ENCODE measurements at regions not wholly inside any gene's neighbourhood (a gene's known extent, or its start where the extent isn't known, plus 50 kb on each side); places are given as distances from the start of the nearest gene placed in this dataset.
"Not testable (repeated sequence)": the region's sequence is repeated elsewhere in the genome, so short reads cannot be mapped to it uniquely, and the experiment has no call there.

DNA sequence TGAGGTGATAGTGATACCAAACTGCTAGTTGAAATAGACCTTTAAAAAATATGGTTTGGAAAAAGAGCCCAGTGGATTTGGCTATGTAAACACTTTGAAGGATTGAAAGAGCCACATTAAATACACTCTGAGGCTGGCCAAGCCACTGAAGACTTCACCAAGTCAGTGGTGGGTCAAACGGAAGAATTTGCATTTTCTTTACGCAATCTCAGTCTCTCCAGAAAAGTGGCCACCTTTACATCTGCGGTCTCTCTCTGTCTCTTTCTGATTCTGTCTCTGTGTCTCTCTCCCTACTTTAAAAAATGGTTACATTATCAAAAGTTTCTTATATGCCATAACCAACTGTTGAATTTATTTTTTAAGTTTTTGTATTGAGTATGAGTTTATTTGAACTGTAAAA lies 651.2 kb upstream of the PITX2 start:
- ATAC-seq: no peak
- DNase-seq: no peak

DNA sequence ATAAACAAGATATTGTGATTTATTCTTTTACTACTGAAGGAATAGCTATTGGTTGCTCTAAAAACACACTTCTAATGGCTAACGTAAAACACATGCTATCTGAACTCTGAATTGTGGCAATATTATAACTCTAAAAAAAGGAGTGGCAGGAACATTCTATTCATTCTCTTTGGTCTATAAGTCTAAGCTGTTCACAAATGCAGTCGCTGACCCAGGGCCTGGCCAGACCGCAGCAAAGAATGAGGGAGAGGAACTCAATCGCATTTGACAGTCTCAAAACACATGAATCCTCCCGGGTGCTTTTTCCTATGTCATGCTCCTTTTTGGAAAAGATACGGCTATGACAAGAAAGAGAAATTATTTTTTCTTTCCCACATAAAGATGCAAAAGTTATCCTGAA lies 651.6 kb upstream of the PITX2 start:
- DNase-seq (no peak), ATAC-seq (no peak)

DNA sequence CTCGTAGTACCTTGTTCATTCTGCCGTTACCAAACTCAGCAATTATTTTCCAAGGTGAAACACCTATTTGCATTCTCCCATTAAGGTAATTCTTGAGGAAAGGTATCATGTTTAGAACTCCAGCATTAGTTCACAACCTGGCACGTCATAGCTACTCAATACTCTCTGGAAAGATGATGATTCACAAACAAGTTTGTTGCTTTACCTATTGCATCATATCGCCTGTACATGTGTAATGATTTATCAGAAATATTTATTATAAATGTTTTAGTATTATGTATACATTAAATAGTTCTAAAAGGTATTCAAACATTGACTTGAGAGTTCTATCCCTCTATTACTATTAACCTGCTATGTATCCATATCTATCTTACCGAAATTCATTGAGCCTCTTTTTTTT lies 658.3 kb upstream of the PITX2 start:
- no peak for ATAC-seq

DNA sequence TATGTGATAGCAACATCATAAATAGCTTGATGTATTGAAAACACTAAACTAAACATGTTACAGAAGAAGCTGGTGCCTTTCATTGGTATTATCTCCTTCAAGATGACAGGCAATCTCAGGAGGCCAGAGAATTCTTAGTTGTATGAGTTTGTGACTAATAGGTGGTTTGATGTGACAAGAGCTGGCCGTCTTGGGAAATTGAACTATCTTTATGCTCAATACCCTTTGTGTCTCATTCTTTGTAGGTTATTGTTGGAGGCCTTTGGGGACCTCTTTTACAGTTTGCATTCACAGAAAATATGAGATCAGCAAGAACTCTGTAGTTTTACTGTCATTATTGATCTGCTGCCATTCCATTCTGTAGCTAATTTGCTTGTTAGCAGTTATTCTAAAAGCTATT lies 659.2 kb upstream of the PITX2 start:
- ATAC-seq: no peak
- DNase-seq: no peak

More for the DNA sequence above, 658.3 kb upstream of the PITX2 start:
- no peak for DNase-seq

DNA sequence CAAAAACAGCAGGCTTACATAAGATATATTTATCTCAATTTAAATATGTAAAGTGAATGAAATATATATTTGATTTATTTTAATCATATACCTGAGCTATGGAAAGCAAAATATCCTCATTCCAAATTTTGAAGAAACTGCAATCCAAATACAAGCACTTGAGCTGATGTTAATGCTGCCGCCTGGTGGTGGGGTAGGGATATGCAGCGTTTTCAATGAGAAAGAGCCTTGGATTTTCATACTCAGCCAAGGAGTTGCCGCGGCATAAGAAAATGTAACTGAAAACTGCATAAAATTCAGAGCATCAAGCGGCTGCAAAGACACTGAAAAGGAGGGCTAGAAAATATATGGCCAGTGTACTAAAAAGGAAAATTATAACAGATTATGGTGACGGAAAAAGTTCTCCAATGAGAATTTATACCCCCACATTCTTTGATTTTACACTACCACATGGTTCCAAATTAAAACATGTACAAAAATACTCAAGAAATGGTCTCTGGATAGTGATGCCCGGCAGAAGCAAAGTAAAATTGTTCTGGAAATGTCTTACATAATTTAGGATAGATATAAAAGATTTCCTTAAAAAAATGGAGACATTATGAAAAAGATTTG lies 660.3 kb upstream of the PITX2 start:
- ATAC-seq (no peak), DNase-seq (peak; percentile 54)

DNA sequence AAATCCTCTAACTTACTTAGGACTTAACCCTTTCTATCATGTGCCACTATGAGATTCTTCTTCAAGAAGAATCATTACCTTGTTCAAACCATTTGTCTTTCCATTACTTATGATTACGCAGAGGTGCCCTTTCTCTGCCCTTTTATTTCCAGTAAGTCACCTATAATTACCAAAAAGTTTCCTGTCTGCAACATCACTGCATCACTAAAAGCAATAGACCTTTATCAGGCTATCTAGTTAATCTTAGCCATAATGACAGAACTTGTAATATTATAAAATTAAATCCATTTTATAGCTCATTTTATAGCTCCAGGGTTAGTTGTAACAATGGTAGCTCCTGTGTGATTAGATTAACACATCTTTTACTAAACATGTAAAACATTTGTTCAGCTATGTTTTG lies 673.6 kb upstream of the PITX2 start:
- no peak for ATAC-seq
- DNase-seq: no peak

DNA sequence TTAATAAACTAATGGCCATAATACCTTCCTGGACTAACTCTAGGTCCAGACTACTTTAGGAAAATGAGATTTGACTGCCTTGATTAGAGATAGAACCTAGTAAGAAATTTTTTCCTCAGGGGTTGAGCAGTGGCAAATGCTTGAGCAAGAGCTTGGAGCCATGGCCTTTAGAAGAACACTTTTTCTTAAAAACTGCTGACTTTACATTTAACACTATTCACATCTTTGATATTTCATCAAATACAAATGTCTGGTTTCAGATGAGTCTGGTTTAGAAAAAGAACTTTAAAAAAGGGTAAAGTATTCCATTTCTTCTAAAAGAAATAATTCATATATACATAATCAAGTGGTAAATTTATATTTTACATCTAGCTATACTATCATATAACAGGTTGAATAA lies 680.9 kb upstream of the PITX2 start:
- no peak for ATAC-seq

DNA sequence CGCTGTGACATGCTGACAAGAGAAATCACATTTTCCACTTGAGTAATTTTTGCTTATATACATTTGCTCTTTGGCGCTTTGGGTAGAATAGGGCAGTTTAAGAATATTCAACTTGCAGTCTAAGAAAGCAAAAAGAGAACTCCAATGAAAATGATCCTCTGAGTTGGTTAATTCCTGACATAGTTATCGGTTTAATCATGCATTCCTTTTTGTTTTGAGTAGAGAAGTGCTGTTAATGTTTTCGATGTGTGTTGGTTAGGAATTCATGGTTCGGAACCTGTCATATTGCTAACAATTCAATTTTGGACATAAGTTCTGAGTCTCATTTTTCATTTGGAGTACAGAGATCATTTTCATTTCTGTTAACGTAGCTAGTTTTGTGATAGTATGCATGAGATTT lies 700.6 kb upstream of the PITX2 start:
- no peak for ATAC-seq
- DNase-seq: no peak

More for the DNA sequence above, 680.9 kb upstream of the PITX2 start:
- DNase-seq: no peak

DNA sequence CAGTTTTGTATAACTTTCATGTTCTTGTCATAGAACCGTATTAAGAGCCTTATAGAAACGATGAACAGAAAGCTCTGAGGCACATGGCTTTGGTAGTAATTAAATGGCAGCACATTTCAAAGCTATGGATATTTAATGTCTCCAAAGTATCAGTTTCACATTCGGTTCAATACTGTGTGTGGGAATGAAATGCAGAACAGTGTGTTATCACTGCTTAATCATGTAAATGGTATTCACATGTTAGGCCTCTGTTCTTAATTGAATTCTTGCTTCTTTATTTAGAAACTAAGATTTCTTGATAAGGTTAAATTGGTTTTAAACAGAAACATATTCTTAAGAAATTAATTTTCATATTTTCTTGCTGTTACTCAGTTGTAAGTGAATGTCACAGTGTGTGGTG lies 701.0 kb upstream of the PITX2 start:
- ATAC-seq (no peak), DNase-seq (no peak)

DNA sequence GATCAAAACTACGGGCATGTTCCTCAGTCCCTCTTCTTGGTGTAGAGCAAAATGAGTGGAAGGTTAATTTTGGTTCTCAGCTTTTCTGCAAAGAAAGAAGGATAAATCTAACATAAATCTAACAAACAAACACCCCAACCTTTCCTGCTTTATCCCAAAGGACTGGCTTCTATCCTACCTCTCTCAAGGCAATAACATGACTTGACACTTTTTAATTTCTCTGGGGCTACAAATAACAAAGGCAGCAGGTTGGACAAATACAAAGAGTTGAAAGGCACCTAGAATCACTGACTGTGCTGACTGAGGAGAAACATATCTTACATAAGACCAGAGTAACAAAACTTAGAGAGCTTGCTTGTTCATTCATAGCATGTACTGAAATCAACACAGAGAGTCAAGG lies 703.6 kb upstream of the PITX2 start:
- no peak for DNase-seq
- ATAC-seq: no peak

DNA sequence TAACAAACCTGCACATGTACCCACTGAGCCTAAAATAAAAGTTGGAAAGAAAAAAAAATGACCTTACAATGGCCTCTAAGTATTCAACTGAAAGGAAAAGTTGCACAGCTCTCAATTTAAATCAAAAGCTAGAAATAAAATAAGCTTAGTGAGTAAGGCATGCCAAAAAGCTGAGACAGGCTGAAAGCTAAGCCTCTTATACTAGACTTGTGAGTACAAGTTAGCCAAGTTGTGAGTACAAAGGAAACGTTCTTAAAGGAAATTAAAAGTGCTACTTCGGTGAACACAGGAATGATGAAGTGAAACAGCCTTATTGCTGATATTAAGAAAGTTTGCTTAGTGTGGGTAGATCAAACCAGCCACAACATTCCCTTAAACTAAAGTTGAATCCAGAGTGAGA lies 707.9 kb upstream of the PITX2 start:
- DNase-seq (no peak), ATAC-seq (no peak)

DNA sequence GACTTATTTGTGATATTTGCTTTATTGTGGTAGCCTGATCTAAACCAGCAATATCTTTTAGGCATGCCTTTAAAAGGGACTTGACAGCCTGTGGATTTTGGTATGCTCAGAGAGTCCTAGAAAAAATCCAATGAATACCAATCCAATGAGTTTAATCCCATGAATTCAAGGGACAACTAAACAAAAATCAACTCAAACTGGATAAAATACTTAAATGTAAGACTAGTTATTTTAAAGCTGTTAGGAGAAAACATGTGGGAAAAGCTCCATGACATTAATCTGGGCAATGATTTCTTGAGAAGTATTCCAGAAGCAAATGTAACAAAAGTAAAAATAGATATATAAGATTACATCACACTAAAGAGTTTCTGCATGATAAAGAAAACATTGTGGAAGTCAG lies 711.5 kb upstream of the PITX2 start:
- ATAC-seq: no peak
- DNase-seq: no peak

DNA sequence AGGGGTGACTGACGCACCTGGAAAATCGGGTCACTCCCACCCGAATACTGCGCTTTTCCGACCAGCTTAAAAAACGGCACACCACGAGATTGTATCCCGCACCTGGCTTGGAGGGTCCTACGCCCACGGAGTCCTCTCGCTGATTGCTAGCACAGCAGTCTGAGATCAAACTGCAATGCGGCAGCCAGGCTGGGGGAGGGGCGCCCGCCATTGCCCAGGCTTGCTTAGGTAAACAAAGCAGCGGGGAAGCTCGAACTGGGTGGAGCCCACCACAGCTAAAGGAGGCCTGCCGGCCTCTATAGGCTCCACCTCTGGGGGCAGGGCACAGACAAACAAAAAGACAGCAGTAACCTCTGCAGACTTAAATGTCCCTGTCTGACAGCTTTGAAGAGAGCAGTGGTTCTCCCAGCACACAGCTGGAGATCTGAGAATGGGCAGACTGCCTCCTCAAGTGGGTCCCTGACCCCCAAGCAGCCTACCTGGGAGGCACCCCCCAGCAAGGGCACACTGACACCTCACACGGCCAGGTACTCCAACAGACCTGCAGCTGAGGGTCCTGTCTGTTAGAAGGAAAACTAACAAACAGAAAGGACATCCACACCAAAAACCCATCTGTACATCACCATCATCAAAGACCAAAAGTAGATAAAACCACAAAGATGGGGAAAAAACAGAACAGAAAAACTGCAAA lies 714.5 kb upstream of the PITX2 start:
- ATAC-seq, DNase-seq: not testable (repeated sequence)

DNA sequence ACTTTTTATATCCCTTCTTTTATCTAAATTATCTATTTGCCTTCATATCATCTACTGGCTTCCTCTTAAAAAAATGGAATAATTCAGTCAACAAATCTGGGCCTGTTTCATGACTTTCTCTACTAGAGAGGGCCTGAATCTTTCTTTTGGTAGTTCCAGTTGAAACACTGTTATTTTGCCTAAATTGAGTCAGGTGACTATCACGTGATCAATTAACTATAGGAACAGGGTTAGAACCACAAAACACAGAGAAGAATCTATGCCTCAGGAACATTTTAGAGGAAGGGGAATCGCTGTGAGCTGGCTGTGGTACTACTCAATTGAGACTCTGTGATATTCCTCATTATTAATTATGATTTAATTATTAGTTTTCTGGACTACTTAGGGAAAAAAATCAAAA lies 736.7 kb upstream of the PITX2 start:
- no peak for ATAC-seq
- no peak for DNase-seq

DNA sequence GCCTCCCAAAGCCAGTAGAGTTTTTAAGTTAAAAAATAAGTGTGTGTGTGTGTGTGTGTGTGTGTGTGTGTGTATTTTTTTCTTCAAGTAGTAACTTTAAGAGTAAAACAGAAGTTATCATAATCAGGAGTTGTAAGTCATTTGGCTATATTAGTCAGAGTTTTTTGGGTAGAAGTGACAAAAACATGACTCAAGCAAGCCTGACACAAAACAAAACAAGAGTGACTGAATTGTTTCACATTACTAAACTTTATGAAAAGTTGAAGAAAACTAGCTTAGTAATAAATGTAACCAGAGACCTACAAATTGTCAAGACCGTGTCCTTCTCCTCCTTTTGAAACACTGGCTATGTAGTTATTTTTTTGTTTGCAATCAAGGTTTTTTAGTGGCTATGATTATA lies 738.0 kb upstream of the PITX2 start:
- ATAC-seq: no peak
- no peak for DNase-seq

DNA sequence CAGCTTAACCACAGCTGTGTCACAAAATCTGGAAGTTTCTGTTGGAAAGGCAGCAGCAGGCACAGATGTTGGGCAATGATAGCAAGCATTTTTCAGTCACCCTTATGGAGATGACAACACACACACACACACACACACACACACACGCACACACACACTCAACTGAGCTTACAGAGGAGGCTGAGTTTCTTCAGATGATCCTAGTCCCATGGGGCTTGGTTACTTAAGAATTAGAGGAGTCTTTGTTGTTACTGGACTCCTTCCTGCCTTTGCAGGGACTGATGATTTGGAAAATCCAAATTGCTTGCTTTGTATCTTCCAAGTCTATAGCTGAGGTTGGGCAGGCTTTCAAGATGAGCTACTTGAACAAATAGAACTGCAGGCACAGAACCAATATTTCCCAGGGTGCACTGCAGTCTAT lies 740.1 kb upstream of the PITX2 start:
- DNase-seq: no peak
- ATAC-seq: no peak

DNA sequence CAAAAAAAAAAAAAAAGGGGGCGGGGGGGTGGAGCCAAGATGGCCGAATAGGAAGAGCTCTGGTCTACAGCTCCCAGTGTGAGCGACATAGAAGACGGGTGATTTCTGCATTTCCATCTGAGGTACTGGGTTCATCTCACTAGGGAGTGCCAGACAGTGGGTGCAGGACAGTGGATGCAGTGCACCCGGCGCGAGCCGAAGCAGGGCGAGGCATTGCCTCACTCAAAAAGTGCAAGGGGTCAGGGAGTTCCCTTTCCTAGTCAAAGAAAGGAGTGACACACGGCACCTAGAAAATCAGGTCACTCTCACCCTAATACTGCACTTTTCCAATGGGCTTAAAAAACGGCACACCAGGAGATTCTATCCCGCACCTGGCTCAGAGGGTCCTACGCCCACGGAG lies 755.0 kb upstream of the PITX2 start:
- ATAC-seq, DNase-seq: not testable (repeated sequence)

DNA sequence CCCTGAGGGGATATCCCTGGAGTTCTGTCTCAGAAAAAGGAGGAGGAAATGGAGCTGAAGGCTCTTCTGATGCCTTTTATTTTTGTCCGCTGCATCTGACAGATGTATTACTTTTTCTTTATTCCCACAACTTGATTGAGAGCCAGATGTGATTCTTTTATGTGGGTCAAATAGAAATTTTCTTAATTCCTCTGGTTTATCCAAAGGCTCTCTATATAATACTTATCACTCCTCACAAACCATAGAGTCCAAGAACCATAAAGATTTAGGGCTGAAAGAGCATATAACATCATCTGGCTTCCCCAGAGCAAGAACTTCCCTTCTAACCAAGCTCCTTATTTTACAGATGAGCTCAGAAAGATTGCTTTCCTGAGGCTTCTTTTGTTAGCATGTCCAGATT lies 756.7 kb upstream of the FAM241A start:
- ATAC-seq (no peak), DNase-seq (no peak)

DNA sequence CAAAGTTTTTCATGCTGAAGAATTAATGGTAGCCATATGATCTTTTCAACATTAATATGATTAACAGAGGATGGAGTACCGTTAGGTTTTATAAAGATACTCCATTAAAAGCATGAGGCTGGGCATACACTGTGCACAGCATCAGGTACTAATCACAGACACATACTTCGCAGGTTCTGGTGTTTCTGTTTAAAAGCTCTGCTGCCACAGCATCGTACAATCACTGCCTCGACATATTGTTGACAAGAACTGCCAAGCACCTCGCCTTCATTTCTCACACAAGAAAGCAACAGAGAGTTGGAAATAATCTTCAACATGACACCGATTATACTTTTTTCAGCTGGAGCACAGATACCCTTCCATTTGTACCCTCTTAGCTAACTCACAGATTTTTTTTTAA lies 753.4 kb upstream of the FAM241A start:
- DNase-seq: no peak
- ATAC-seq: no peak

DNA sequence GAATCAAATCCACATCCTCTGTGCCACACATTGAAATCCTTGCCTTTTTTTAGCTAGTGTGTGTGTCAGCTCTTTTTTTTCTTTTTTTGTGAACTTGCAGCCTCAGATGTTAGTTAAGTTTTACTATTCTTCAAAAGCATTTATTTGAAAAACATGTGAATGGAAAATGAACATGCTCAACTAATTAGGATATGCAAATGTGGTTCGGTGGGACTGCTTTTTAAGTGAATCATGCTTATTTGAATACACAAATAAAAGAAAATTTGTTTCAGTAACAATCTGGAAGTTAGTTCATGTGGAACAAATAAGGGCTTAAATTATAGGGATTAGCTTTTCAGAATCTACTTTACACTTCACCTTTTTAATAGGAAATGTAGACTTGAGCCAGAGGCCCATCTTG lies 751.5 kb upstream of the FAM241A start:
- ATAC-seq: no peak
- DNase-seq: no peak

DNA sequence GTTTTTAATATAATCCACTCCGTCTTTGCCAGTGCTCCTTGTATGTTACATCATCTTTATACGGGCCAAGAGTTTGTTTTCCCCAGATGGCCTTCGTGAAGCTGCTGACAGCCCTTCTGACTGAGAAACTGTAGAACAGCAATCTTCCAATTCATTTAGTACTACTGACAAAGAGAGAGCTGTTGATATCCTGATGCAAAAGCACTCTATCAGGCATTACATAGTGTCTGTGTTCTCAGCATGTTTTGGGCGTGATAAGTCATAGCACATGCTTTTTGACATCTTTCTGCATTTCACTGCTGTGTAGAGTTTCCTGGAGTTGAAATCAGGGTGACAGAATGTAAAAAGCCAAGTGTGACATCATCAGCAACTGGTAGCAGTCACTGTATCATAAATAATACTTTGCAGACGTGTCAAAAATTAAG lies 746.3 kb upstream of the FAM241A start:
- ATAC-seq (no peak), DNase-seq (no peak)

DNA sequence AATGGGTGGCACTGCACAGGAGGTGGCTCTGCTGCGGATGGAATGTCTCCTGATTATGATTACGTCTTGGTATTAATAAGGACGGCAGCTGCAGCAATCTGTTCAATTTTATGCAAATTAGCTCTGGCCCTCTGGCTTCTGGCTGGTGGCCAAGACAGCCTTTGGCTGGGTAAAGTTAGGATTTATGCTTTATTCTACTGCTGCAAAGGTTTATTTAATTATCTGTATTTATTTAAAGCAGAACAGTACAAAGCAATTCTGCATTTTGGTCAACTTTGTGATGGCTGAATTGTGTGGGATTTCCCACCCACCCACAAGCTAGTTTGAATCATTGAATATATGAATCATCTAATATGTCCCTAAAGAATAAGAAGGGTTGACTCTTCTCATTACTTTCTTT lies 745.6 kb upstream of the FAM241A start:
- DNase-seq (no peak), ATAC-seq (no peak)

DNA sequence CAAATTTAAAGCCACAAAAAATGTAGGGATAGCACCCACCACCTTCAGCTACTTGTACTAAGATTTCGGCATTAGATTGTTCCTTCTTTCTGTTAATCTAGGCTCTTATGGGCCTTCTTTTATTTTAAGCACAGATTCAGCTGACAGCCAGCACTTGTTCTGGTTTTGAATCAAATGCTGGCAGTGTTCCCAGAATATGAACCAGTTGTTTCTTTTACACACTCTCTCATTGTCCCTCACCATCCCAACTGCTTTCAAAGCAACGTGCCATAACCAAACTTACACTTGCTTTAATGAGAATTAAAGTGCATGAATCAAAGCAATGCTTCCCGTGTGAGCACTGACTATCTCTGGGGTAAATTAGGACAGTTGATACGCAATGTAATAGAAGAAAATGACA lies 744.5 kb upstream of the FAM241A start:
- DNase-seq (no peak), ATAC-seq (no peak)

DNA sequence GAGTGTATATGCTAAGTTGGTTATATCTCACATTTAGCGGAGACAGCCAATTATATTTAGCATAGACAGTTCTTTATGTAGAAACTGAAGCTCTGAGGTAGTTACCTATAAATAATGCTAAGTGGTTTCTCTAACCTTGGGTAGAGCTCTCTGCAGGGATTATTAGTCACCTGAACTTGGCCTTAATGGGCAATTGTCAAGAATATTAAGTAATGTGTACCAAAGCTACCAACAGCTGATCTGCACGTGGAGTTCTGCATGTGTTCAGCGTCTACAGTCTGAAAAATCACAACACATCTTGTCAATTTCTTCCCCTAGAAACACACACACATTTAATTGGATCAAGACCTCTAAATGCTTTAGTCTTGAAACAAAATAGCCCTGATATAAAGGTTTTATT lies 740.6 kb upstream of the FAM241A start:
- no peak for DNase-seq

More for the DNA sequence above, 740.6 kb upstream of the FAM241A start:
- no peak for ATAC-seq
